Stimulated activated naive CD8-positive, alpha-beta T cell treated with anti-CD3 and anti-CD28 coated beads, Interleukin-15, amount 100 ng/mL, for 72 hours (primary cell): ENCODE measurements at regions not wholly inside any gene's neighbourhood (a gene's known extent, or its start where the extent isn't known, plus 50 kb on each side); places are given as distances from the start of the nearest gene placed in this dataset.

Source experiments
- ATAC-seq: fragments of 150-1000 bp; cut with Tn5 transposase; 2 replicates; pipeline ENCODE4 v1.10.0; 2021; ENCODE audit warnings: mild to moderate bottlenecking, moderate library complexity
- DNase-seq, 2 donors: peaks; one replicate each; pipeline ENCODE4 v3.0.0; 2021 to 2022
- H3K27ac Mint-ChIP-seq, 2 donors: one replicate each; pipeline ENCODE4 v1.8.0; 2022; ENCODE audit warnings: mild to moderate bottlenecking in 2 of 2, mixed read lengths in 2 of 2, moderate library complexity in 2 of 2
- H3K27me3 Mint-ChIP-seq: one replicate; pipeline ENCODE4 v1.8.0; 2022; ENCODE audit warnings: mixed read lengths
- H3K4me1 Mint-ChIP-seq: one replicate; pipeline ENCODE4 v1.8.0; 2022; ENCODE audit warnings: mild to moderate bottlenecking, mixed read lengths
- H3K4me3 Mint-ChIP-seq, 2 donors: one replicate each; pipeline ENCODE4 v1.8.0; 2022; ENCODE audit warnings: mild to moderate bottlenecking in 2 of 2, mixed read lengths in 2 of 2, moderate library complexity in 1 of 2
- H3K9me3 Mint-ChIP-seq, 2 donors: one replicate each; pipeline ENCODE4 v1.8.0; 2022; ENCODE audit warnings: mixed read lengths in 2 of 2

DNA sequence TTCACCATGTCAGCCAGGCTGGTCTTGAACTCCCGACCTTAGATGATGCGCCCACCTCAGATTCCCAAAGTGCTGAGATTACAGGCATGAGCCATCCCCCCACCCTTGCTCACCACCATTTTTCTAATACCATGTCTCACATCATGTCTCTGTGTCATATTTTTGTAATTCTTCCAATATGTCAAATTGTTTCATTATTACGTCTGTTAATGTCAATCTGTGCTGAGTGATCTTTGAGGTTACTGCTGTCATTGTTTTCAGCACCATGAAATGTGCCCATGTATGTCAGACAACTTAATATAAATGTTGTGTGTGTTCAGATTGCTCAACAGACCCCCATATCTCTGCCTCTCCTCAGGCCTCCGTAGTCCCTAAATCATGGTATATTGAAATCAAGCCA is 923.6 kb downstream of the NLGN4Y start:
- no peak overlapping the region for H3K4me3 Mint-ChIP-seq
- H3K27ac Mint-ChIP-seq = no peak overlapping the region
- H3K27me3 Mint-ChIP-seq = no peaks in the 10 kb centered on the region
- no peaks in the 10 kb centered on the region for H3K4me1 Mint-ChIP-seq
- ATAC-seq (no peak), DNase-seq (no peak)
- H3K9me3 Mint-ChIP-seq = no peaks in the 10 kb centered on the region

GRCh38 chrY:15455133-15455937 is 931.0 kb downstream of the NLGN4Y start:
- H3K9me3 Mint-ChIP-seq = no peaks in the 10 kb centered on the region
- no peak for DNase-seq
- no peaks in the 10 kb centered on the region for H3K27me3 Mint-ChIP-seq
- no peak overlapping the region for H3K27ac Mint-ChIP-seq
- ATAC-seq = peak; percentile 26
- H3K4me1 Mint-ChIP-seq = no peaks in the 10 kb centered on the region
- H3K4me3 Mint-ChIP-seq = peak overlapping the region; percentile 75 to 82

- Mint-ChIP-seq H3K4me1 (no peaks in the 10 kb centered on the region), H3K4me3 (peak overlapping the region; percentile 75 to 82), H3K27me3 (no peaks in the 10 kb centered on the region), H3K27ac (peak overlapping the region; percentile 59 to 89), H3K9me3 (no peaks in the 10 kb centered on the region)
- ATAC-seq (peak; percentile 89), DNase-seq (peak; percentile 64 to 92)
Measured at GRCh38 chrY:15455980-15456469, 931.7 kb downstream of the NLGN4Y start.

- Mint-ChIP-seq H3K4me1 (no peaks in the 10 kb centered on the region), H3K27ac (peak overlapping the region; percentile 59 to 89), H3K27me3 (no peaks in the 10 kb centered on the region), H3K9me3 (no peaks in the 10 kb centered on the region), H3K4me3 (peak overlapping the region; percentile 75 to 82)
- DNase-seq (peak in 1 of 2 donors; percentile 4), ATAC-seq (peak; percentile 31)
Measured at GRCh38 chrY:15456491-15456890, 932.2 kb downstream of the NLGN4Y start.

DNA sequence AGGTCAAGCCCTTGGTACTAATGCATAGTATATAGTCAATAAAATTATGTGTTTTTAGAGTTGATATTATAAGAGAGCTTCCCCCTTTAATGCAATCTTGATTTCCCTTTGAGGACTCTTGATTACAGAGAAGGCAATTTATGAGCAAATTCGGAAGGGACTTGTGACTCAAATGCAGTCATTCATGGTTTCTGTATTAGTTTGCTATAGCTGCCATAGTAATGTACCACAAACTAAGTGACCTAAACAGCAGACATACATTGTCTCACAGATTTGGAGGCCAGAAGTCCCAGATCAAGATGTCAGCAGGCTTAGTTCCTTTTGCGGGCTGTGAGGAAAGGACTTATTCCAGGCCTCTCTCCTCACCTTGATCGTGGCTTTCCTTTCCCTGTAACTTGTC is 933.4 kb downstream of the NLGN4Y start:
- Mint-ChIP-seq H3K4me1 (no peaks in the 10 kb centered on the region), H3K27me3 (no peaks in the 10 kb centered on the region), H3K9me3 (no peaks in the 10 kb centered on the region), H3K4me3 (no peak overlapping the region), H3K27ac (no peak overlapping the region)
- DNase-seq (no peak), ATAC-seq (no peak)

DNA sequence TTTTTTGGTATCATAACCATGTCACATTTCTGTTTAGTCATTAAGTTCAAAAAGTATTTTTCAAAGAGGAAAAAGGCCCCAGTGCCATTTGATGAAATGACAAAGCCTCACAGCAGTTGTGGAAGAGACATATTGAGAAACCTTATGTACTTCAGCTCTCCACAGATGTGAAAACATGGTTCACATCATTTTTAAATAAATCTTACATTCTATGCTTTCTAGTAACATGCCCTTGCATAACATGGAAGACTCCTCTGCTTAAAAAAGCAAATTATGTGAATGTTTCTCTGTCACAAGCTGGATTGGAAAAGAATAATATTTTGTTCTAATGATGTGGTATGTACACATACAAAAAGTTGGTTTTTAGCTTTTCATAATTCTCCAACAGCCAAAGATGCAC is 934.1 kb downstream of the NLGN4Y start:
- no peak overlapping the region for H3K27ac Mint-ChIP-seq
- ATAC-seq (no peak), DNase-seq (no peak)
- no peaks in the 10 kb centered on the region for H3K27me3 Mint-ChIP-seq
- no peaks in the 10 kb centered on the region for H3K4me1 Mint-ChIP-seq
- H3K4me3 Mint-ChIP-seq = no peak overlapping the region
- no peaks in the 10 kb centered on the region for H3K9me3 Mint-ChIP-seq

GRCh38 chrY:15465880-15466279 is 941.6 kb downstream of the NLGN4Y start:
- no peaks in the 10 kb centered on the region for H3K9me3 Mint-ChIP-seq

DNA sequence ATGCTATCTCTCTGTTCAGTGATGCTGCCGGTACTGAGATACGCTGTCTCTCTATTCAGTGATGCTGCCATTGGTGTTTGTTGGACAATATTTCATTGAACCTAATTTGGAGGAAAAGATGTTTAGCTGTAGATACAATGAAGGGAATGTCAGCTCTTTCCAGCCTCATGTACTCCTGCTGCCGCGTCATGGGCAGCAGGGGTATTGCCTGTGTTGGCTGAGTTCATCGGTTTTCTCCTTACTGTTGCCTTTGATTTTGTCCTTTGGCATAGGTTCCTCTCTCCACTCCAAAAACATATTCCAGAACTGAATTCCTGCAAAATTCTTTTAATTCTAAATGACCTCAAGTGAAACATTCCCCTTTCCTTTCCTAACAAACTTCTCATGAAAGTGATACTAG is 942.6 kb downstream of the NLGN4Y start:
- DNase-seq (no peak), ATAC-seq (no peak)
- Mint-ChIP-seq H3K4me1 (no peaks in the 10 kb centered on the region), H3K4me3 (no peak overlapping the region), H3K27ac (no peak overlapping the region), H3K27me3 (no peaks in the 10 kb centered on the region), H3K9me3 (no peaks in the 10 kb centered on the region)

More at GRCh38 chrY:15465880-15466279, 941.6 kb downstream of the NLGN4Y start:
- no peak overlapping the region for H3K4me3 Mint-ChIP-seq
- H3K27ac Mint-ChIP-seq = no peak overlapping the region
- no peaks in the 10 kb centered on the region for H3K4me1 Mint-ChIP-seq
- ATAC-seq (no peak), DNase-seq (no peak)
- H3K27me3 Mint-ChIP-seq = no peaks in the 10 kb centered on the region

- no peaks in the 10 kb centered on the region for H3K4me1 Mint-ChIP-seq
- no peak overlapping the region for H3K27ac Mint-ChIP-seq
- no peak overlapping the region for H3K4me3 Mint-ChIP-seq
- ATAC-seq (peak; percentile 26), DNase-seq (no peak)
- H3K9me3 Mint-ChIP-seq = no peaks in the 10 kb centered on the region
- no peaks in the 10 kb centered on the region for H3K27me3 Mint-ChIP-seq
Measured at GRCh38 chrY:15468091-15468490, 943.8 kb downstream of the NLGN4Y start.

- H3K9me3 Mint-ChIP-seq = no peaks in the 10 kb centered on the region
- no peak for DNase-seq
- no peak overlapping the region for H3K27ac Mint-ChIP-seq
- no peaks in the 10 kb centered on the region for H3K4me1 Mint-ChIP-seq
- no peak for ATAC-seq
- H3K27me3 Mint-ChIP-seq = no peaks in the 10 kb centered on the region
- no peak overlapping the region for H3K4me3 Mint-ChIP-seq
Measured at GRCh38 chrY:15471371-15471770, 947.0 kb downstream of the NLGN4Y start.

DNA sequence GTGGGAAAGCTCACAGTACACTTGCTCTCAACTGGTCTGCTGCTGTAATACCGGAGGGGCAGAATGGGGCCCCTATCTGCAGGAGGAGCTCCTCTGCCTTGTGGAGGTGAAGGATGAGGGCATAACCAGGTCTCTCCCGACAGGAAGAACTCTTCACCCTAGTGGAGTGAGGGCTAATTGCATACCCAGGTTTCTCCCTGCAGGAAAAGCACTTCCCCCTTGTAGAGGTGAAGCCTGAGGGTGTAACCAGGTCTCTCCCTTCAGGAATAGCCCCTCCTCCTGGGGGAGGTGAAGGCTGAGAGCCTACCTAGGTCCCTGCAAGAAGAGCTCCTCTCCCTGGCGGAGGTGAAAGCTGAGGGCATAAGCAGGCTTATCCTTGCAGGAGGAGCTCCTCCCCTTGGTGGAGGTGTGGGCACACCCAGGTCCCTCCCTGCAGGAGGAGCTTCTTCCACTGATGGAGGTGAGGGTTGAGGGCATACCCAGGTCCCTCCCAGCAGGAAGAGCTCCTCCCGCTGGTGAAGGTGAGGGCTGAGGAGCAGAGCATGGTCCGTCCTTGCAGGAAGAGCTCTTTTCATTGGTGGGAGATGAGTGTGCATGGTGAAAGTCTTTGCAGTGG is 954.1 kb downstream of the NLGN4Y start:
- ATAC-seq (no peak), DNase-seq (no peak)
- no peak overlapping the region for H3K27ac Mint-ChIP-seq
- no peaks in the 10 kb centered on the region for H3K4me1 Mint-ChIP-seq
- no peaks in the 10 kb centered on the region for H3K9me3 Mint-ChIP-seq
- H3K4me3 Mint-ChIP-seq = no peak overlapping the region
- no peaks in the 10 kb centered on the region for H3K27me3 Mint-ChIP-seq

- DNase-seq (no peak), ATAC-seq (no peak)
- Mint-ChIP-seq H3K9me3 (no peaks in the 10 kb centered on the region), H3K4me1 (no peaks in the 10 kb centered on the region), H3K27ac (no peak overlapping the region), H3K27me3 (peaks cover 15% of the 10 kb centered on the region), H3K4me3 (no peak overlapping the region)
Measured at GRCh38 chrY:15500536-15500935, 976.2 kb downstream of the NLGN4Y start.

GRCh38 chrY:15501181-15501580 is 976.9 kb downstream of the NLGN4Y start:
- DNase-seq (no peak), ATAC-seq (no peak)
- Mint-ChIP-seq H3K4me1 (no peaks in the 10 kb centered on the region), H3K27me3 (peaks cover 21% of the 10 kb centered on the region), H3K4me3 (no peak overlapping the region), H3K9me3 (no peaks in the 10 kb centered on the region), H3K27ac (no peak overlapping the region)

GRCh38 chrY:15510288-15510687 is 986.0 kb downstream of the NLGN4Y start:
- Mint-ChIP-seq H3K4me3 (no peak overlapping the region), H3K27me3 (peaks cover 8% of the 10 kb centered on the region), H3K4me1 (no peaks in the 10 kb centered on the region), H3K9me3 (no peaks in the 10 kb centered on the region), H3K27ac (no peak overlapping the region)
- DNase-seq = no peak
- ATAC-seq = no peak

GRCh38 chrY:15510984-15511650 is 986.8 kb downstream of the NLGN4Y start:
- Mint-ChIP-seq H3K27me3 (no peaks in the 10 kb centered on the region), H3K4me3 (no peak overlapping the region), H3K9me3 (peaks cover 0 to 3% of the 10 kb centered on the region in 2 donors), H3K27ac (no peak overlapping the region), H3K4me1 (no peaks in the 10 kb centered on the region)
- DNase-seq (no peak), ATAC-seq (no peak)

GRCh38 chrY:15535131-15535530 is 1010.8 kb downstream of the NLGN4Y start:
- ATAC-seq = no peak
- H3K9me3 Mint-ChIP-seq = peaks cover 6 to 7% of the 10 kb centered on the region in 2 donors
- H3K27me3 Mint-ChIP-seq = no peaks in the 10 kb centered on the region
- H3K27ac Mint-ChIP-seq = no peak overlapping the region
- DNase-seq = no peak
- H3K4me3 Mint-ChIP-seq = no peak overlapping the region
- H3K4me1 Mint-ChIP-seq = peaks cover 7% of the 10 kb centered on the region
